ENCODE measurements at regions not wholly inside any gene's neighbourhood (a gene's known extent, or its start where the extent isn't known, plus 50 kb on each side); places are given as distances from the start of the nearest gene placed in this dataset.
A peak's percentile ranks its signal among the peaks of the same experiment; 100 is the strongest.

- H3K27me3 ChIP-seq (ENCODE audit: low read depth), result no peaks in the 10 kb centered on the region
- intact Hi-C loops (cut with micrococcal nuclease), result no loop called here
- H3K36me3 ChIP-seq, result no peaks in the 10 kb centered on the region
- no peaks in the 10 kb centered on the region for H3K9me3 ChIP-seq (replicated peaks)
- H3K27ac ChIP-seq (replicated peaks), result peak overlapping the region; percentile 45
- no peak overlapping the region for H3K4me3 ChIP-seq
- TF ChIP-seq, protein P1, sequence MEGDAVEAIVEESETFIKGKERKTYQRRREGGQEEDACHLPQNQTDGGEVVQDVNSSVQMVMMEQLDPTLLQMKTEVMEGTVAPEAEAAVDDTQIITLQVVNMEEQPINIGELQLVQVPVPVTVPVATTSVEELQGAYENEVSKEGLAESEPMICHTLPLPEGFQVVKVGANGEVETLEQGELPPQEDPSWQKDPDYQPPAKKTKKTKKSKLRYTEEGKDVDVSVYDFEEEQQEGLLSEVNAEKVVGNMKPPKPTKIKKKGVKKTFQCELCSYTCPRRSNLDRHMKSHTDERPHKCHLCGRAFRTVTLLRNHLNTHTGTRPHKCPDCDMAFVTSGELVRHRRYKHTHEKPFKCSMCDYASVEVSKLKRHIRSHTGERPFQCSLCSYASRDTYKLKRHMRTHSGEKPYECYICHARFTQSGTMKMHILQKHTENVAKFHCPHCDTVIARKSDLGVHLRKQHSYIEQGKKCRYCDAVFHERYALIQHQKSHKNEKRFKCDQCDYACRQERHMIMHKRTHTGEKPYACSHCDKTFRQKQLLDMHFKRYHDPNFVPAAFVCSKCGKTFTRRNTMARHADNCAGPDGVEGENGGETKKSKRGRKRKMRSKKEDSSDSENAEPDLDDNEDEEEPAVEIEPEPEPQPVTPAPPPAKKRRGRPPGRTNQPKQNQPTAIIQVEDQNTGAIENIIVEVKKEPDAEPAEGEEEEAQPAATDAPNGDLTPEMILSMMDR (IDR thresholded peaks at IDR 0.05; ENCODE audit: borderline replicate concordance), result no peak
- H3K4me1 ChIP-seq, result peaks cover 17% of the 10 kb centered on the region
- DNase-seq, result no peak
These were observed 328.6 kb downstream of the SUCLA2 start for GRCh38 chr13:47672245-47673008.

DNA sequence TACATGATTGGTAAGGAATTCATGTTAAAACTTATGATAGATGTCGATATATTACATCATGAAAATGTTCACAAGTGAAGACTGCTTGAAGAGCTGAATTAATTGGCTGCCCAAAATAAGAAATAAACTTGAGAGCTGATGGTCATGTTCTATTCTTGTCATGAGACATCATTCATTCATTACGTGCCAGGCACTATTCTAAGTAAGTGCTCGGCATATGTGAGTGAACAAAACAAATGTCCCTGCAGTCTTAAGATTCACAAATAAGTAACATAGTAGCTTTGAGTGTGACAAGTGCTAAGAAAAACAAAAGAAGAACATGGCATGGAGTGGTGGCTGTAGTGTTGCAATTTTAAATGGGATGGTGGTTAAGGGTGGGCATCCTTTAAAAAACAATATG, 329.3 kb downstream of the SUCLA2 start:
- peaks cover 17% of the 10 kb centered on the region for H3K4me1 ChIP-seq
- DNase-seq, result no peak
- H3K27ac ChIP-seq (replicated peaks), result peak overlapping the region; percentile 45
- no peaks in the 10 kb centered on the region for H3K27me3 ChIP-seq (ENCODE audit: low read depth)
- H3K9me3 ChIP-seq (replicated peaks), result no peaks in the 10 kb centered on the region
- no peaks in the 10 kb centered on the region for H3K36me3 ChIP-seq
- intact Hi-C loops (cut with micrococcal nuclease), result no loop called here
- H3K4me3 ChIP-seq, result no peak overlapping the region
- TF ChIP-seq, protein P1 (IDR thresholded peaks at IDR 0.05; ENCODE audit: borderline replicate concordance), result no peak

GRCh38 chr13:47665043-47665442, 336.0 kb downstream of the SUCLA2 start:
- TF ChIP-seq, protein P1 (IDR thresholded peaks at IDR 0.05; ENCODE audit: borderline replicate concordance), result no peak

DNA sequence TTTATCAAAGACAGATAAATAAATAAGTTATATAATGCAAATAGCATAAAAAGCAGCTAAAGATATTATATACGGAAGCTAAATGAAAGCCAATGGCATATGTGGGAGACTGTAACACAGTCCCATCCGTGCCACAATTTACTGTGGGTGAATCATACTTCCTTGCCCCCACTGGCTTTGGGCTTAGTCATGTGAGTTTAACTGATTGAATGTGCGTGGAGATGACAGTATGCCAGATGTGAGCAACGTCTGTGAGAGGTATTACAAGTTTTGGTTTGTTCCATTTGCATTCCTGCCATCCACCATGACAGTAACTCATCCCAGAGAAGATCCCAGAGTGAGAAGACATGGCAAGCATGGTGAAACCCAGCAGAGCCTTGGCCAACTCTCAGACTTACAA, 340.0 kb downstream of the SUCLA2 start:
- TF ChIP-seq, protein P1 (IDR thresholded peaks at IDR 0.05; ENCODE audit: borderline replicate concordance), result no peak
- H3K36me3 ChIP-seq, result no peaks in the 10 kb centered on the region
- H3K4me1 ChIP-seq, result no peaks in the 10 kb centered on the region
- H3K9me3 ChIP-seq (replicated peaks), result peaks cover 7% of the 10 kb centered on the region
- no peak for DNase-seq
- peaks cover 9% of the 10 kb centered on the region for H3K27me3 ChIP-seq (ENCODE audit: low read depth)
- no peak overlapping the region for H3K4me3 ChIP-seq
- no peak overlapping the region for H3K27ac ChIP-seq (replicated peaks)
- intact Hi-C loops (cut with micrococcal nuclease), result no loop called here

More at GRCh38 chr13:47665043-47665442, 336.0 kb downstream of the SUCLA2 start:
- Histone ChIP-seq H3K4me1 (no peaks in the 10 kb centered on the region), H3K9me3 (replicated peaks) (peaks cover 3% of the 10 kb centered on the region), H3K36me3 (no peaks in the 10 kb centered on the region), H3K27me3 (ENCODE audit: low read depth) (no peaks in the 10 kb centered on the region), H3K27ac (replicated peaks) (no peak overlapping the region), H3K4me3 (no peak overlapping the region)
- intact Hi-C loops (cut with micrococcal nuclease), result no loop called here
- DNase-seq, result no peak

DNA sequence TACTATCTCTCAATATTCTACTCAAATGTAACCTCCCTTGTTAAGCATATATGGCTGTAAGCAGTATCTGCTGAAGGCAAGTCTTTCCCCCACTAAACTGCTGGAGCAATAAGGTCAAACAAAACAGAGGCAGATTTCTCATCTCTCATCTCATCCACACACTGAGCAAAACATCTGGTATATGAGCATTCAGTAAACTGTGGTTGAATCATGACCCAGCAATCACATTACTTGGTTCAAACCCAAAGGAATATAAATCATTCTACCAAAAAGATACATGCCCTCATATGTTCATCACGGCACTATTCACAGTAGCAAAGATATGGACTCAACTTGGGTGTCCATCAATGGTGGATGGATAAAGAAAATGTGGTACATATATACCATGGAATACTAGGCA, 344.4 kb downstream of the SUCLA2 start:
- H3K36me3 ChIP-seq, result no peaks in the 10 kb centered on the region
- intact Hi-C loops (cut with micrococcal nuclease), result no loop called here

More for the DNA sequence above, 344.4 kb downstream of the SUCLA2 start:
- Histone ChIP-seq H3K4me1 (no peaks in the 10 kb centered on the region), H3K27ac (replicated peaks) (no peak overlapping the region), H3K9me3 (replicated peaks) (peaks cover 7% of the 10 kb centered on the region), H3K27me3 (ENCODE audit: low read depth) (peaks cover 9% of the 10 kb centered on the region), H3K4me3 (no peak overlapping the region)
- TF ChIP-seq, protein P1 (IDR thresholded peaks at IDR 0.05; ENCODE audit: borderline replicate concordance), result no peak
- DNase-seq, result no peak

All from left ventricle myocardium inferior (tissue), 1 donor.